ENCODE measurements at regions not wholly inside any gene's neighbourhood (a gene's known extent, or its start where the extent isn't known, plus 50 kb on each side); places are given as distances from the start of the nearest gene placed in this dataset.

DNA sequence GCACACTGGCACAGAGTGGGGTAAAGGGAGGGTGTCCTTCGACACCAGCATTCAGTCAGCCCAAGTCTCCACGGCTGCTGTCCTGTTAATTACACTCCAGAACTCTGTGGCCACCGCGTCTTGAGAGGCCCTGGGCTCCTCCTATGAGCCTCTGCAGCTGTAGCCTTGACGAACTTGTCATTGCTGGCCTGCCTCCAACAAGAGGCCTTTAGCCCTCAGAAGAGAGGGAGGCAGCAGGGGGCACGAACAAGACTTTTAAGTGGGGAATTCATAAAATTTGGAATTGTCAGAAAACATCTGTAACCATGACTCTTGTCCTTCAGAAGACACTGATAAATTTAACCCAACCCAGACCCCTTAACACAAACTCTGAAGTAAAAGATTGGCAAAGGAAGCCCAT lies 241.9 kb downstream of the UQCRFS1 start:
- no peak for DNase-seq

DNA sequence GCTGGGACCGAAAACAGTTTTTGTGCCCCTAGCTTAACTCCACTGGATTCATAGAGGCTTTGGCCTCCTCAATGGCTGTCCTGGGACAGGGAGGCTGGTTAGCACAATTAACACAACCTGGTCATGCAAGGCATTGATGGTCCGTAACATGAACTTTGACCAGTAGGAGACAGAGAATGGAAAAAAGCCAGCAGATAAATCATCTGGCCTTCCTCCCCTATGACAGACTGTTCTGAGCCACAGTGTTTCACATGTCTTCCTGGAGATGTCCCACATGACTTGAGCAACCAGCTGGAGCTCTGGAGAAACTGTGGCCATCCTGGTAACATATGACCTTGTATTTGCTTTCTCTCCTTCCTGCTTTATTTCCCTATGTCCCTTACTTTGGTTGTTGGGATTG lies 244.2 kb downstream of the UQCRFS1 start:
- no peak for DNase-seq

DNA sequence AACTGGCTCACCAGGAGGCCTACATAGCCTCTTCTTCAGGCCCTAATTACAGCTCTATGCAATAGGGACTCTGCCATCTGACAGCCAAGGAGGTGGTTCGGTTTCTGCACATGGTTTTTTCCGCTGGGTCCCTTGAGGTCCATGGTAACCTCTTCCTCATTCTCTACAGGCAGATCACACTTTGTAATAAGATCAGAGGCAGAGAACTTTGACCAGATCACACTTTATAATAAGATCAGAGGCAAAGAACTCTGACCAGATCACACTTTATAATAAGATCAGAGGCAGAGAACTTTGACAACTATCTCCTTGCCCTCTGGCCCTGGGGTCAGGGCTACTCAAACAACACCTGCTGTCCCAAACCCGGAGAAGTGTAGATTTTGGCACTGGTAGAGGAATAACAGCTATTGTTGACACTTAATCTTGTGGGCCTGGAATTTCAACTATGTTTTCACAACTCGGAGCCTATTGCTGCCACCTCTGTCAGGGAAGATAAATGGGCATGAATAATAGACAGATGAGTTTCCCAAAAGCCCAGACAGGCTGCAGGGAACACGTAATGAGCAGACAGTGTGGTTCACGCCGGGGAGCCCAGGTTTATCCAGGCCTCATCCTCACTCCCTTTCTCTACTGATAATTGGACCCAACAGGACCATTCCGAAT lies 246.1 kb downstream of the UQCRFS1 start:
- no peak for DNase-seq

DNA sequence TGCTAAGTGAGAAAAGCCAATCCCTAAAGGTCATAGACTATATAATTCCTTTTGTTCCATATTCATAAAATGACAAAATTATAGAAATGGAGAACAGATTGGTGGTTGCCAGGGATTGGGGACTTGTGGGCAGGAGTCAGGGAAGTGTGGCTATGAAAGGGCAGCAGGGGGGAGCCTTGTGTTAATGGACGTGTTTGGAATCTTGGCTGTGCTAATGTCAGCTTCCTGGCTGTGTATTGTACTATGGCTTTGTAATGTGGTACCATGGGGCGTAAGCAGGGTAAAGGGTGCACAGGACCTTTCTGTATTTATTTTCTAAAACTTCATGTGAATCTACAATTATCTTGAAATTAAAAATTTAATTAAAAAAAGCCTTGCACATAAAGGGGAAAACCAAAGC lies 248.5 kb downstream of the UQCRFS1 start:
- no peak for DNase-seq

DNA sequence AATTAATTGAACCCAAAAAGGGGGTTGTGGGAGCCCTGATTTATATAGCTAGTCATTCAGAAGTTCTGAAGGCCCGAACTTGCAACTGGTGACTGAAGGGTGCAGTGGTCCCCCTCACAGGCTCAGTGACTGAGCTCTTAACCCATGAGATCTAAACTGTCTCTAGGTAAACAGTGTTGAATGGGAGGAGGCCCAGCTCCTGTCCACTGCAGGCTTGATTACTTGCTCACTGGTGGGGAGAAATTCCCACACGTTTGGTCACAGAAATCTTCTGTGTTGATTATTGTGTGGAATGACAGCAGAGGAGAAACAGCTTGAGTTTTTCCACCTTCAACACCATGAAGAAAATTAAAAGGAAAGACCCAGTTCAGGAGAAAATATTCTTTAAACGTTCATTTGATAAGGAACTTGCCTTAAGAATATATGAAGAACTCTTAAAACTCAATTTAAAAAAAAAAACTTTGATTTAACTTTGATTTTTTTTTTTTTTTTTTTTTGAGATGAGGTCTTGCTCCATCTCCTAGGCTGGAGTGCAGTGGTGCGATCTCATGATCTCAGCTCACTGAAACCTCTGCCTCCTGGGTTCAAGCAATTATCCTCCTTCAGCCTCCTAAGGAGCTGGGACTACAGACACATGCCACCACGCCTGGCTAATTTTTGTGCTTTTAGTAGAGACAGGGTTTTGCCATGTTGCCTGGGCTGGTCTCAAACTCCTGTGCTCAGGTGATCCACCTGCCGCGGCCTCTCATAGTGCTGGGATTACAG lies 249.3 kb downstream of the UQCRFS1 start:
- DNase-seq = no peak

DNA sequence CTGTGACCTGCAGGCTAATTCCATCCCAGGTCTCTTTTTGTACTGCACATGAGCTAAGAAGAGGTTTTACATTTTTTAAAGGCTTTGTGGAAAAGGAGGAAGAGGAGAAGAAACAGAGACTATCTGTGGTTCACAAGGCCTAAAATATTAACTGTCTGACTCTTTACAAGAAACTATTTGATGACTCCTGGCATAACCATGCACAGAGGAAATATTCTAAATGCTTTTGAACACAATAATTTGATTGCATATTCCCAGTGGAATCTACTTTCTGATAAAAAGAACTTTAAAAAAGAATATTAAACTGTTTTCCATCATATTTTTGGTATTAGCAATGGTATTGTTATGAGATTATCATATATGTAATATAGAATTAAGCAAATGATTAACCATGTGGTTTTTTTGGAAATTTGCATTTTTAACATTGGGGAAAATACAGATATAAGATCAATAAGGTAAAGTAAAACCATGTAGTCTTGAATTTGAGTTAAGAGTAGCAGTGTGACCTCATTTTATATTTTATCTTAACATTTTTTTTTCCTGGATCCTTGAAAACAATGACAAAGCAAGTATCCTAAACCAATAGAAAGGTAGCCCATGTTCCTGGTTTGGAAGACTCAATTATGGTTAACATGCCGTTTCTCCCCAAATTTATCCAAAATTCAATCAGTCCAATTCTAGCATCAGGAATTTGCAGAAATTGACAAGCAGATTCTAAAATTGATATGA lies 251.0 kb downstream of the UQCRFS1 start:
- no peak for DNase-seq

DNA sequence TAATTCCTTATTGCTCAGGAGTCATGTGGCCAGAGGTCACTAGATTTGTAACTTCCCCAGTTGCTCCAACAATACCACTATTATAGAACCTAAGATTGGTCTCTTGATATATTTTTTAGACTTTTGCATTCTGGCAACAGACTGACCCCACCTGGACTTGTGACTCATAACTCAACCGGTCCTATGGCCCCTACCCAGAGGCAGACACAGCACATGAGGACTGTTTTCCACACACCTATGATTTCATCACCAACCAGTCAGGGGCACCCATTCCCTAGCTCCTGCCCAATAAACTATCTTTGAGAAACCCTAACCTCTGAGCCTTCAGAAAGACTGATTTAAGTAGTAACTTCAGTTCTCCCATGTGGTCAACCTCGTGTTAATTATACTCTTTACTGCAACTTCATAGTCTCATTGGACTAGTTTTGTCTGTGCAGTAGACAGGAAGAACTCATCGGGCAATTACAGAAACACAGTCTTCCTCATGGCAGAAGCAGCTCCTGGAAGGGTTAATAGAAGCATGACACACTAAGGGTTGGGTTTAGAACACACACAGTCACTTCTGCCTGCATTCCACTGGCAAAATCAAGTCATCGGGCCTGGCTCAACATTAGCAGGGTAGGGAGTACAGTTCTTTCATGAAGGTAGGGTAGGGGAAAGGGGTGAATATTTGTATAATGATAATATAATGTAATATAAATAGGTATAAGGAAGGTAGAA lies 251.8 kb downstream of the UQCRFS1 start:
- DNase-seq = no peak

DNA sequence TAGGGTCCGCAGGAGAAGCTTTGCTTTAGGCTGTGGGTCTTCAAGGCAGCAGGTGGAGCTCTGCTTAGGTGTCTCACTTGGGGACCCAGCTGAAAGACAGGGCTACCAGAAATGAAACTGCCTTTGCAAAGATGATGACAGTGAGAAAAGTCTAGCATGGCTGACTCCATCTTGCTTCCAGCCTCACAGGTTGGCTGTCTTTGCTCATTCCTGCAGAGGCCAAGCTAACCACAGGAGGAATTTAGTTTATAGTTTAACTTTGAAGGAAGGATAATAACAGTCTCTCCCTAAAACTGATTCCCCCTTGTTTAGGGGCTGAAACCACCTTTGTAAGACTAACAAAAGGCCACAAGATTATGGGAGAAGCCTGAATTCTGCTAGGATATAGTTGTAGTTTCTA lies 252.4 kb downstream of the UQCRFS1 start:
- DNase-seq = no peak

DNA sequence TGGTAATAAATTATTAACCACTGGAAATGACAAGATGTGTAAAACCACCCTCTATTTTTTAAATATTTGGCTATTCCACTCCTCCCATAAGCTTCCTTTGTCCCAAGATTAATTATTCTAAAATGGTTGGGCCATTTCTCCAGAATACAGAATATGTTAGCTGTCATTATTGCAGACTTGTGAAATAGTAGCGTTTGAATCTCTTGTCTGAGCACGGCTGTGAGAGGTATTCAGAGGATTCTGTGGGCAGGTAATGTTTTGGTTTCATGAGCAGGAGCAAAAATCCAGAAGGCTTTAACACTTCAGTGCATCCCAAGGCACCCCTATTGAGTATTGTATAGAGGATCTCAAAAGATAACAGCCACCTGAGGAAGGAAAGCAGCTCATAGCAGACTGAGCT lies 256.0 kb downstream of the UQCRFS1 start:
- DNase-seq = no peak

DNA sequence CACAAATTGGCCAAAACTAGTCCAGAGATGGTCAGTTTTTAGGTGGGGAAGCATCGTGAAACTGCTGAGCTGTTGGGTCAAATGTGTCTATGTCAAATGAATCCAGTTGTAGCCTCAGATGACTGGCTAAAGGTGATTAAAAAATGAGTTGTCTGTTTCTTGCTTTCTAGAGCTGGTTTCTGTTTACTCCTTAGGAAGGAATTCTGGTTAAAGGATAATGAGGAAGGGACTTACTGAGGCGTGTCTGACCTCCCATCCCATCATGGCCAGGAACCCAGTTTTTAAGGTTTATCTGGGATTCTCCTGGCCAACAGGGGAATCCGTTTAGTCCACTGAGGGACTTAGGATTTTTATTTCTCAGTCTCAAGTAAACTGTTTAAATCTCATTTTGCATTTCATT lies 256.5 kb downstream of the UQCRFS1 start:
- DNase-seq = no peak

DNA sequence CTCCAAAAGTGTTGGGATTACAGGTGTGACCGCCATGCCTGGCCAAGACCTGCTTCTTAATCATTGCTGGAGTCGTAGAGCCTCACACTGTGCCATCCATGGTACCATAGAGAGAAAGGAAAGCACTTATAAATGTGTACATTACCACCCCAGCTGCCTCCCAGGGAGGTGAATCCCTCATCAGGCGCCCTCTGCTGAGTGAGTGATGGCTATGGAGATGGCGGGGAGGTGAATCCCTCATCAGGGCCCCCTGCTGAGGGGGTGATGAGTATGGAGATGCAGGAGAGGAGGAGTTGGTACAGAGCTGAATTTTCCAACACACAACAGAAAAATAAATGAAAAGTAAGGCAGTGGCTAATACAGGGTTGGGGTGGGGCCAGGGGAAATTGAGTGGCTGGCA lies 263.4 kb downstream of the UQCRFS1 start:
- no peak for DNase-seq

DNA sequence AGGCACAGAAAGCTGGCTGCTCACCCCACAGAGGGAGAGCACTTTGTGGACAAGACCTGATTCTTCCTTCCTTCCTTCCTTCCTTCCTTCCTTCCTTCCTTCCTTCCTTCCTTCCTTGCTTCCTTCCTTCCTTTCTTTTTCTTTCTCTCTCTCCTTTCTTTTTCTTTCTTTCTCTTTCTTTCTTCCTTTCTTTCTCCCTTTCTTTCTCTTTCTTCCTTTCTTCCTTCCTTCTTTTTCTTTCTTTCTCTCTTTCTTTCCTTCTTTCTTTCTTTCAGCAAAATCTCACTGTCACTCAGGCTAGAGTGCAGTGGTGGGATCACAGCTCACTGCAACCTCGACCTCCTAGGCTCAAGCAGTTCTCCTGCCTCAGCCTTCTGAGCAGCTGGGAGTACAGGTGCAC lies 263.9 kb downstream of the UQCRFS1 start:
- DNase-seq = no peak

DNA sequence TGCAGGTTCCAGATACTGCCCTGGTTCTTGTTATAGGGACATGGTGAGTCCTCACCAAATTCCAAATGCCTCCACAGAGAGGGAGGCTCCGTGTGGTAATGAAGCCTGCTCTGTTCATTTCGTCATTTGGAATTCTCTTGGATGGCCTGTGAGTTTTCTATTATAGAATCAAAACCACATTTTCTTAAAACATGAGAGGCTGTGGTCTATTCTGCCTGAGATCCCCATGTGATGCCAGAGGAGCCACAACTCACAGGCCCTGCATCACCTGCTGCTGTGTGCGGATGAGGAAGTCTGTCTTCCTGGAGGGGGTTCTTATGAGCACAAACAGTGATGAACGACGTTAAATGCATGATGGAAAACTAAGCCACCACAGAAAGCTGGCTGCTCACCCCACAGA lies 264.4 kb downstream of the UQCRFS1 start:
- no peak for DNase-seq

DNA sequence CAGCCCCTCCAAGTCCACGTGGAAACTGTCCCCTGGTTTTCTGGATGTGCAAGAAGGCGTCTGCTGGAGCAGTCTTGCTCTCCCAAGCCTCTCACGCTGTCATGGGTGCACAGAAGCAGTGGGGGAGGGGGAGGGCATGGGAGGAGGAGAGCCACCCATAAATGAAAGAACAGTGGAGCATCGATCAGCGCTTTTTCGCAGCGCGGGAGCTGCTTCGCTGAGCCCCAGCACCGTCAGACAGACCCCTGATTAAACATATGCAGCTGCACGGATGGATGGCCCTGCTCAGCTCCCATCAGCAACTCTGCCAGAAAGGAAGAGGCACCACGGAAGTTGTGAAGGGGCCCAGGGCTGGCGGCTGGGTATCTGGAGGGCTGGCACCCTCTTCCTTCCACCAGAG lies 264.9 kb downstream of the UQCRFS1 start:
- no peak for DNase-seq

DNA sequence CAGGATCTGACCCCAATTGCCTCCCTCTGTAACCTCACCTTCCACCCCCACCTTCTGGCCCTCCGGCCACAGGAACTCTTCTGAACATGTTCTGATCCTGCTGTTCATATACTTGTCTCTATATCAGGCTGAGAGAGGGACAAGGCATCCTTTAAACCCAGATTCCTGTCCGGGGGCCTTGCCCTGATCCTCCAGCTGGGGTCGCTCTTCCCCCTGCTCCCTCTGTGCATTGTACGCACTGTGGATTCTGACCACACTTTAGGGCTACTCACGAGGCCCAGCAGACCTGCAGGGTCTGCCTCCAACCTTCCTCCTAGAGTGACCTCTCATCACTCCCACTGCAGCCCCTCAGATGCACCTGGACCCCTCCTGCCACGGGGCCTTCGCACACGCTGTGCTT lies 269.3 kb downstream of the UQCRFS1 start:
- DNase-seq = no peak

DNA sequence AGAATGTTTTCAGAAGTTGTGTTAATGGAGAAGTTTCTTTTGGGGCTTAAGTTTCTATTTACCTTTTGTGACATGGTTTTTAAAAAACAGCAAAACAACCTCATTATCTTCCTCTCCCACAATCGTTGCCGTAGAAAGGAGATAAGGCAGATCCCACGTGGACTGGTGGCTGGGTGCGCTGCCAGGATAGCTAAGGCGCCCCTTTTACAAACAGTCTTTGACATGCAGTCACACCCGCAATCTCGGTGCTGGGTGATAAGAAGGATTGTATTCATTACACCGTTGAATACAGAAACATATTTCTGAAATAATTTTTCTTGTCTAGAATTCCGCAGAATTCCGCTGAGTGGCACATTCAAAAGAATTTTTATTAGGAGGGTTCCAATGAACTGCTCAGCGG lies 271.1 kb downstream of the UQCRFS1 start:
- DNase-seq = no peak

DNA sequence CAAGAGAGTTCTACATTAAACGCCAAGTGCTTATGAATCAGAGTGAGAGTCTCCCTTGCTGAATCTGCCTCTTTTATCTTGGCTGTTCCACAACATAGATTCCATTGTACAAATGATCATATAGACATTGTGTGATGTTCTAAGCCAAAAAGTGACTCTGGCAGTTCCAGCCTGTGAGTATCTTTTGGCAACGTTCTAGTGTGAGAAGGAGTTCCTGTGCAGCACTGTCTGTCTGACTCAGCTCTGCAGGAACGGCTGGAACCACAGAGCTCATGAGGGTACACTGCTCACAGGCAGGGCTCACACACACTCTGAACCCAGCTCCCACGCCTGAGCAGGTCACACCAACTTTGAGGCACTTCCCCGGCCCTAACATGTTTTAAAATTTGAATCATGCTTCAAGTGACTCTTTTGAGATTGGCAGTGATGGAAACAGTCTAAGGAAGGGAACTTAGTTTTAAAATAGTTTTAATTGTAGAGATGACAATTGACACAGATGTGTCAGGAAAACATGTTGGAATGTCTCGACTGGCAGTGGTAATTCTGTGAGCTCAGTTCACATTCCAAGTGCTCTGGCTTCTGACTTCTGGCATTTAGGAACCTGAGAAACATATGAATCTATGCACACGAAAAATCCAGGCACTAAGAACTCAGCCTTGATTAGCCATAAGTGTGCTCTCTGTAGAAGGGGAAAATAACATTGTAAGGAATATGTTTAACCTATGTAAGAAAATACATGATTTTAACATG lies 272.0 kb downstream of the UQCRFS1 start:
- DNase-seq = no peak

DNA sequence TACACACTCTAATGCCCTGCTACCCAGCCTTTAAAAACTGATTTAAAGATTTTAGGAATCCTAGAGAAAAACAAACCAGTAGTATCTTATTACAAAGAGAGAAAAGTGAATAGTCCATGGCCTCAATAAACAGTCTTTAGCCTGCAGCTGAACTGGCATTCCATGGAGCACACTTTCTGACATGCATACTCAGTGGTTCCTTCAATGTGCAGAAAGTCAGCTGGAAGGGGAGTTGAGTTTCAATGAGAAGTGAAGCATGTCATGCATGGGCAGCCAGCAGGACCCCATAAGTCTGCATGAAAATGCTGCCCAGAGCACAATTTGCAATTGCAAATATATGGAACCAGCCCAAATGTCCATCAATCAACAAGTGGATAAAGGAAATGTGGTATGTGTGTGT lies 273.7 kb downstream of the UQCRFS1 start:
- no peak for DNase-seq

DNA sequence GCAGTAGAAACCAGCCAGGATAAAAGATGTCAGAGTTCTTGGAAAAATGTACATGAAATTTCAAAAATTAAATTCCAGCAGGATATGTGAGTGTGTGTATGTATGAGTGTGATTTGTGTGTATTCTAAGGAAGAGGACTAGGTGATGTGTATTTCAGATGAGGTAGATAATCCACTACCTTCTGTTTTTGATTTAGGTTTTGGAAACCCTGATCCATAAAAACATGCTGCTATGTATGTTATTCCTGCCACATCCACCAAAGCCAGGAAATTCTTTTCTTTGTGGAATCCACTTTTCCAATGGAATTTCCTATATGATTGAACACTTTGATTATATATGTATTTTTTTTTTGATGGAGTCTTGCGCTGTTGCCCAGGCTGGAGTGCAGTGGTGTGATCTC lies 276.9 kb downstream of the UQCRFS1 start:
- no peak for DNase-seq

DNA sequence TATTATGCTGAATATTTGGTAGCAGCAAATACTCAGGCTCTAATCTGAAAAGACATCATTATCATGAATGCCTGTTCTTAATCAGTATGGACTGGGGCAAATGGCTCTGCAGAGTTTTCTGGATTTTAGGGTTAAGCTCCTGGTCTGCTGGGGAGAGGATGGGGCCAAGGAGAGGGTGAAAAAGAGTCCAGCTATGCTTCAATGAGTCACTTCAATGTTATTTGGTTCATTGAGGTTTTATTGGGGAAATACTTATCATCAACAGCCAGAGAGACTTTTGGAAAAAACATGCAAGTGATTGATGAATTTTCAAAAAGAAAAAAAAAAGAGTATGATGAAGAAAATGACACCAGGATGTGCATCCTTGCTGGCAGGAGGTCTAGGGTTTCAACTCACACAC lies 278.3 kb downstream of the UQCRFS1 start:
- DNase-seq = no peak

DNA sequence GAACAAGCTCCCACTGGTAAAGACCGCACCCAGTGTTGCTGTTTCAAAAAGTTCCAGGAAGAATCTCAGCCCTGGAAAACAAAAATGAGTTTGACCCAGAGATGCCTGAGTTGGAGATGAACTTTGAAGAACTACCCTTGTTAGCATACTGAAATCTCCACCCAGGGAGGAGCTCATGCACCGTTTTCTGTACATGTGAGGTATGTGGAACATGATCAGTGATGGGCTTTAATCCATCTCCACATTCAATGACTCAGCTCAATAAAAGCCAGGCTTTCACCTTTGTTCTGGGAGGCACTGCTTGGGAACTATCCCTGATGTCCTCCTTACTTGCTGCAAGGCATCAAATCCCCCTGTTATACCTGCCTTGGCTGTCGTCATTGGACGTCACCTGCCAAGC lies 279.9 kb downstream of the UQCRFS1 start:
- DNase-seq = no peak

DNA sequence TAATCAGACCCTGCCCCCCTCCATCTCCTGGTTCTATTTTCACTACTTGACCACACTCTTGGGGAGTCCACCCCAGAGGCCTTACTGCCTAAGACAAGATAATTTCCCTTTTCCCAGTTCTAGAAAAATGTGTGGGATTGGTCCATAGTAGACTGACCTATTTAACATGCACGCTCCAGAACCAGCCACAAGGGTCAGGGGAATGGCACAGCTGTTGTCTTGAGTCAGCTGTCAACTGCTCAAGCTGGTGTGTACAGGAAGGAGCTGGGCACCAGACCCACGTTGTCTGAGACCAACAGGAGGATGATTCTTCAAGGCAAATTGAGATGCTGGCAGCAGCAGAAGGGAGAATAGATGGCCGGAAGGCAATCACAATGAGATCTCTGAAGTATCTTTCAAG lies 280.5 kb downstream of the UQCRFS1 start:
- DNase-seq = no peak

DNA sequence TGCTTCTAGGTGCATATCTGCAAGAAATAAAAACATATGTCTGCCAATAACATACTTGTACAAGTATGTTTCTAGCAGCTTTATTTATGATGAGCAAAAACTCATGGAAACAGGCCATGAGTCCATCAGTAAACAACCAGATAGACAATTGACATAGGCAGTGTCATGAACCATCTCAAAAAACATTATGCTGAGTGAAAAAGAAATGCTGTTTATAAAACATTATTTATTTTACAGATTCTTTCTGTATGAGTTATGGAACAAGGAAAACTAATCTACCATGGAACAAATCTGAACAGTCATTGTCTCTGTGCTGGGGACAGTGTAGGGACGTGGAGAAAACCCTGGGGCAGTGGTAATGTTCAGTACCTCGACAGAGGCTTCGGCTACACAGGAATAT lies 283.9 kb downstream of the UQCRFS1 start:
- no peak for DNase-seq
